Activated T-cell treated with anti-CD3 and anti-CD28 coated beads, Interleukin-2, amount 50 U/mL, for 72 hours (primary cell): ENCODE measurements at regions not wholly inside any gene's neighbourhood (a gene's known extent, or its start where the extent isn't known, plus 50 kb on each side); places are given as distances from the start of the nearest gene placed in this dataset.
A peak's percentile ranks its signal among the peaks of the same experiment; 100 is the strongest.

ENCODE experiments used
- ATAC-seq, 2 donors: fragments of 150-1000 bp; cut with Tn5 transposase; replicated peaks in 1 of 2; 2 replicates each; pipeline ENCODE4 v1.10.0; 2021; ENCODE audit warnings: moderate library complexity in 2 of 2, mild to moderate bottlenecking in 1 of 2
- DNase-seq, 2 donors: peaks; one replicate each; pipeline ENCODE4 v3.0.0; 2021 to 2022; ENCODE audit warnings: mixed read lengths in 1 of 2
- H3K27ac Mint-ChIP-seq: one replicate; pipeline ENCODE4 v1.8.0; 2022; ENCODE audit warnings: mild to moderate bottlenecking, moderate library complexity, mixed read lengths
- H3K27me3 Mint-ChIP-seq: one replicate; pipeline ENCODE4 v1.8.0; 2022; ENCODE audit warnings: low read depth, mixed read lengths
- H3K36me3 Mint-ChIP-seq, 2 donors: one replicate each; pipeline ENCODE4 v1.8.0; 2022; ENCODE audit warnings: mixed read lengths in 2 of 2, mild to moderate bottlenecking in 1 of 2; ENCODE audit not compliant: insufficient read depth in 2 of 2
- H3K4me1 Mint-ChIP-seq: one replicate; pipeline ENCODE4 v1.8.0; 2022; ENCODE audit warnings: low read depth, mixed read lengths
- H3K4me3 Mint-ChIP-seq, 2 donors: one replicate each; pipeline ENCODE4 v1.8.0; 2022; ENCODE audit warnings: mild to moderate bottlenecking in 2 of 2, mixed read lengths in 2 of 2, moderate library complexity in 2 of 2
- H3K9me3 Mint-ChIP-seq, 2 donors: one replicate each; pipeline ENCODE4 v1.8.0; 2022; ENCODE audit warnings: mixed read lengths in 2 of 2

DNA sequence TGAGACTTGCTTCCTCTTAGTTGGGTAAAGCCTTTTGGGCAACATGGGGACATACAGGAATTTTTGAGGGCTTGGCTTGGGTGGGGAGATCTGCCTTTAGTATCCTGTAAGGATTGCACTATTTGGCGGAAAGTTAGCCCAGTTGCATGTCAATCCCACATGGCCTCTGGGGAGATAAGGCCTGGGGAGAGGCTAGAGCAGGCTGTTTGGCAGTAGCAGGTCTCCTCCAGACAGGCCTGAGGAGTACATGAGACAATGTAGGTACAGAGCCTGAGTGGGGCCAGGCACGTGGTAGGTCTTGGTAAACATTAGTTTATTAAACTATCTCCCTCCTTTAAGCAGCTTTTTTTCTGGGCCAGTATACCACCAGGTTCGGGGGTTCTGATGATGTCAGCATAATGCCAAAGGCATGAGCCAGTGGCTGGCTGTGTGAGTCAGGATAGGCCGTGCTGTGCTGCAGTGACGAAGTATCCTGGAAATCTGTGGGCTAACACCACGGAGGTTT, 147.9 kb downstream of the VEGFA start:
- Mint-ChIP-seq H3K4me3 (no peak overlapping the region), H3K4me1 (peaks cover 5% of the 10 kb centered on the region), H3K9me3 (no peaks in the 10 kb centered on the region), H3K27ac (no peak overlapping the region), H3K36me3 (no peaks in the 10 kb centered on the region), H3K27me3 (no peaks in the 10 kb centered on the region)
- no peak for ATAC-seq
- DNase-seq = no peak

DNA sequence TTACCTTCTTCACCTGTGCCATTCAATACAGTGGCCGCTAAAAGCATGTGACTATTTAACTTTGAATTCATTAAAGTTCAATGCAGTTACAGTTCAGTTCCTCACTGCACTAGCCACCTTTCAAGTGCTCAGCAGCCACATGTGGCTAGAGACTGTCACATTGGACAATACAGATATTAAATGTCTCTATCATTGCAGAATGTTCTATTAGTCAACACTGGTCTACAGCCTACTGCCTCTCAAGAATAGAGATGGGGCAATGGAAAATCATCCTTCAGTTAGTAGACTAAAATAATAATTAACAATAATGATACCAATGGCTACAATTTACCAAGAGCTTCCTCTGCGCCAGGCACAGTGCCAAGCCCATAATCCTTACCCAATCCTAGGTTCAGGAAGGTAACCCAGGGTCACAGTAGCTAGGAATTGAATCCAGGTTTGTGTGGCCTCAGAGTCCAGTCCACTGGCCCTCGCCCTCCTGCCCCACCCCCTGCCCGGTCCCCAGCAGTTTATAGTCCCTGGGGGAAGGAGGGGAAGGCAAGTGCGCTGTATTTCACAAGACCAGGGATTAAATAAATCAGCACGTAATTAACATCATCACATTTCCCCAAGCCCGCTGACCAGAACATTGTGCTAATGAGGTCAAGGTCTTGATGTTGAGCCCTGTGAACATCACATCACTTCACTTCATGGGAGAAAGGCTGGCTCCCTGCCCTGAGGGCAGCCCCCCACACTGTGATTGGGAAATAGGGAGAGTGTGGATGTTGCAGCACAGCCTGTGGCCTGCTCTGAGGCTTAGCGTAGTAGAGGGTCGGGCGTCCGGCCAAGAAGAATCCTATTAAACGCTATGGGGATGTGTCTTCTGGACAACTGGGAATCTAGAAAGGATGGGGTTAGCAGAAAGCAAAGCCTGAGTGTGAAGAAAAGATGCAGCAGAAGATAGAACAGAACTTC, 147.2 kb downstream of the VEGFA start:
- ATAC-seq = no peak
- H3K27ac Mint-ChIP-seq = no peak overlapping the region
- no peaks in the 10 kb centered on the region for H3K9me3 Mint-ChIP-seq
- H3K4me3 Mint-ChIP-seq = no peak overlapping the region
- H3K4me1 Mint-ChIP-seq = no peaks in the 10 kb centered on the region
- no peaks in the 10 kb centered on the region for H3K27me3 Mint-ChIP-seq
- H3K36me3 Mint-ChIP-seq = no peaks in the 10 kb centered on the region
- no peak for DNase-seq

DNA sequence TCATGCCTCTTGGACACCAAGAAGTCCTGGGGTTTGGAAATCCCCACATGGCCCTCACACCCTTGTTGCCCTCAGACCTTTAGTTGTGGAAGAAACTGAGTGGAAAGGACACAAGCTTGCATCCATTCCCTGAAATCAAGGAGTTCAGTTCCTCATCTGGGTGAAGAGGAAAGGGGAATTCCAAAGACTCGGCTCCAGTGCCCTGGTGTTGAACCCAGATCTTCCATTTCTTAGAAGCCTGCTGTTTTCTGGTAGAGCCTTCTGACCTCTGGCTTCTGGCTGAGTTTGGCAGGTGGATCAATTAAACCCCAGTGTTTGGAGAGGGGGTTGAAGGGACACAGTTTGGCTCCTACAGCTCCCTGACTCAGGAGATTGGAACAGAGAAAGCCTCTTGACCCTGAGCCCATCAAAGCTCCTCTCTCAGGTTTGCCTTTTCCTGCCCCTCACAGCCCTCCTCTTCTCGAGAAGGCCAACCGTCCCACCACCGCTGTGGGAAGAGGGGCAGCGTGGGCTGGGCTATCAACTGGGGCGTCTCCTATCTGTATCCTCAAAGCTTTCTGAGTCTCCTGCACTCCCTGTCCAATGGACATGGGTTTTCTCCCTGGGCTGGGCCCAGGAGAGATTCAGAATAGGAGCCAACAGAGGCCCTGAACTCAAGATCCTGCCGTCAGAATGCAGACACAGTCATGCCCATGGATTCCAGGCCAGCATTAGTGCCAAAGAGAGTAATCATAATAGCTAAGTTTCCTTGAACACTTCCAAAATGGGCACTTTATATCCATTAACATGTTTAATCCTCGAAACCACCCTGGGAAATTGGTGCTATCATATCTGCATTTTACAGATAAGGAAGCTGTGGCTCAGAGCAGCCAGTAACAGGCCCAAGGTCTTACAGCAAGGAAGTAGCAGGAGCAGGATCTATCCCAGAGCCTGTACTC, 146.2 kb downstream of the VEGFA start:
- no peak for DNase-seq
- Mint-ChIP-seq H3K9me3 (no peaks in the 10 kb centered on the region), H3K4me1 (no peaks in the 10 kb centered on the region), H3K36me3 (no peaks in the 10 kb centered on the region), H3K4me3 (no peak overlapping the region), H3K27ac (no peak overlapping the region), H3K27me3 (no peaks in the 10 kb centered on the region)
- no peak for ATAC-seq

DNA sequence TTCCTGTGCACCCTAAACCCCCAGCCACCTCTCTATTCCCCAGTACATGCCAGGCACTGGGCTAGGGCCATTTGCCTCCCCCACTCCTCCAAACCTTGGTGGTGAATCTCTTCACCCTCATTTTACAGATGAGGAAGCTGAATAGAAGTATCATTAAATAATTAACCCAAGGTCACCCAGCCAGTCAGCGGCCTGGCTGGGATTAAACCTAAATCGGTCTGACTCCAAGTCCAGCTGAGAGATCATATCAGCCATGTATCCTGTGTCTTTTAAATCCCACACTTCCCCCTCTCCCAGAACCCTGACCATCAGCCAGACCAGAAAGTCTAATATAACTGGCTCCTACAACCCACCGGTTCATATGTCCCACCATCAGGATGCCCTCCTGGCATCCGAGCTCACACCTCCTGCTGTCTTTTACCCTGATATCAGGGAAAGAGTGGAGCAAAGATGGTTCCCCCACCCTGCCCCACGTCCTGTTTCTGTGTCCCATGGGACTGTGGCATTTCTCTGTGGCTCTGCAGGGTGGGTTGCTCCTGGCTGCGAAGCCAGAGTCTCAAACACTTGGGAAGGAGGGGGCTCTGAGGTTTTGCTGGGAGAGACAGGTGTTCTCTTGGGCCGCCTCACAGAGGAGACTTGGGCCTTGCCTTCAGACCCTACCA, 145.3 kb downstream of the VEGFA start:
- ATAC-seq = no peak
- Mint-ChIP-seq H3K4me1 (peaks cover 5% of the 10 kb centered on the region), H3K27ac (no peak overlapping the region), H3K36me3 (no peaks in the 10 kb centered on the region), H3K4me3 (no peak overlapping the region), H3K27me3 (no peaks in the 10 kb centered on the region), H3K9me3 (no peaks in the 10 kb centered on the region)
- no peak for DNase-seq

DNA sequence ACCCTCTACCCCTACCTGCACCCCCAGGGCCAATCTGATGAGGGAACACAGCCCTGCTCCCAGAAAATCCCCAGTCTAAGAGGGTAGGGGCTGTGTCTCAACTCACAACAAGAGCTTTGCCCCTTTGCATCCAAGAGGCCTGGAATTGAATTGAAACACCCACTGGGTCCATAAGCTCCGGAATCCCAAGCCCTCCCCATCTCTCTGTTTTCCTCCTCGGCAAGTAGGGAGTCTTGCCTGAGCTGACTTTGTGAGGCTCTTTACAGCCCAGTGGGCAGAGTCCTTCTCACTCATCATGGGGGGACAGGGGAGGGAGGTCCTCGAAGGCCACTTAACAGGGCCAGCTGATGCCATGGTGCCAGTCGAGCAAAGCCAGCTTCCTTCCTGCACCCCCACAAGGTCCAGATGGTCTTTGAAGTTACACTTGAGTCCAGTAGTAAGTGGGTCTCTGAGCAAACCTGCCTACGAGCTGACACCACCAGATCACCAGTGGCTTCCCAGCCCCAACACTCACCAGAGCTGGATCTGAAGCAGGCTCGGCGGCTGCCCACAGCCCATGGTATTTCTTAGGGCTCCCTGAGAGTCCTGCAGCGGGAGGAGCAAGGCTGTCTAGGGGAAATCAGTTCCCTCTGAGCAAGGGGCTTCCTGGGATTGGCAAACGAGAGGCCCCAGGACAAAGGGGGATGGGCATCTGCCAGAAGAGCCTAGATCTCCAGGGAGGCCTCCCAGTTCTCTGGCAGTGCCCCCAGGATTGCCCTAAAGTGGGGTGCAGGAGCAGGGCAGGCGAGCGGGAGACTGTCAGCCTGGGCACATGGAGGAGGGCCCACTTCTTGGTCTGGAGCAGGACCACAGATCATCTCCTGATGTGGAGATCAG, 144.5 kb downstream of the VEGFA start:
- no peak for DNase-seq
- no peak for ATAC-seq
- Mint-ChIP-seq H3K9me3 (no peaks in the 10 kb centered on the region), H3K27me3 (no peaks in the 10 kb centered on the region), H3K36me3 (no peaks in the 10 kb centered on the region), H3K4me3 (no peak overlapping the region), H3K4me1 (peaks cover 5% of the 10 kb centered on the region), H3K27ac (no peak overlapping the region)

DNA sequence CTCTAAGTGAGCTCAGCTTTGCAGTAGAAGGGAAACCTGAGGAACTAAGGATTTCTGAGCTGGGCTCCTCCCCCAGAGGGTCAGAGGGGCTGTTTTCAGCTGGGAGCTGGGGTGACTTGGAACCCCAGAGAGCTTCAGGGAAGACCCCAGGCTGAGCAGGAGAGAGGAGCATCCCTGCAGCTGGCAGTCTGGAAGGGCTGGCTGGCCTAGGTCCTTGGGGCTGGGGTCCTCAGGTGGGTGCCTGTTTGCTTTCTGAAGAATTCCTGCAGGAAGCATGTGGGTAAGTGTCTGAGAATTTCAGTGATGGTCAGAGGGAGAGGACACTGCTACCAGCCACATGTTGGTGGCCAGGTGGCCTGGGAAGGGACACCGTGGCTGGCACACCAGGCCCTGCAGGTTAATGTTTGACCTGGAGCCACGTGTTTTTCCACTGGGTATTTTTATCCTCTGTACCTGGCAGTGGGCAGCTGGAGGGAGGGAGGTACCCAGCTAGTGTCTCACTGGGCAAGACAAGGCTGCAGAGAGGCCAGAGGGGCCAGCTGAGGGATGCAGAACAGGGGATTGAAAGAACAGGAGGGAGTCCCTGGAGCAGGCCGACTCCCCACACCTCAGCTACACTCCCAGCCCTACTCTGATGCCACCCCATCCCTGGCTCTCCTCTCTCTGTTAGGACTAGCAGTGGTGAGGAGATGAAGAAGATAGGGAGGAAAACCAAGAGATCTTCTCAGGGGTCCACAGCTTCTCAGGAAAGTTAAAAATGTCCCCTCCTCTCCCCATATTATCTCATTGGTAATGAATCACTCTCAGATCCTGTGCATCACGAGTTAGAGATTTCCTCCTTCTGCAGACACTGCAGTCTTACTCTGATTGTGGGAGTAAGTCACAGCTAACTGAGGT, 143.6 kb downstream of the VEGFA start:
- Mint-ChIP-seq H3K4me3 (no peak overlapping the region), H3K27ac (no peak overlapping the region), H3K36me3 (no peaks in the 10 kb centered on the region), H3K27me3 (no peaks in the 10 kb centered on the region), H3K9me3 (no peaks in the 10 kb centered on the region), H3K4me1 (peaks cover 5% of the 10 kb centered on the region)
- ATAC-seq (no peak), DNase-seq (no peak)

DNA sequence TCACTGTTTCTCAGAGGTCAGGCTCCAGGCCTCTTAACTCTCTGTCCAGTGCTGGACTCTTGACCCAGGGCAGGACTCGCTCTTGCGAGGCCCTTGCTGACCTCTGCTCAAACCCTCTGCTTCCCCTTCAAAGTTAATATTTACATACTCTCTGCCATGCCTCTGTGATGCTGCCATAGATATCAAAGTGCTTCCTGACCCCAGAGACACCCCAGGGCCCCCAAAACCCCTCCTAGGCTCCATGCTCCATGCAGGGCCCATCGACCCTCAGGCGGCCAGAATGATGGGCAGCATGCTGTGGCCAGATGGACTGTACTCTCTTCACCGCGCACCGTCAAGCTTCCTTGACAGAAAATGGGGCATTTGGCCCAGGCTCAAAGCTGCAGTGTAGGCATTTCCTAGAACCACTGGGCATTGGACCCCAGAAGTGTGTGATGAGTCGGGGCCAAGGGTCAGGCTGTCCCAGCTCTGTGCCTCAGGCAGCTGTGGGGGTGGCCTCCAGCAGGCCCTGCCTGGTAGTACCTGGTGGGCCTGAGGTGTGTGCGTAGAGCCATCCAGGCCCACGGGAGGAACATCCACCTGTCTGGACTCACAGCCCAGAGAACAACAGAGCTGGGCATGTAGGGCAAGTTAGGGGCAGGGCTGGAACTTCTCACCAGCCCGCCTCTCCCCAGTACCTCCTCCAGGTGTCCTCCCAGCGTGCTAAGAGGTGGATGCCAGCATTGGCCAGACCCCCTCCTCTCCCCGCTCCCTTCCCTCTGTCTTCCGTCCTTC, 142.8 kb downstream of the VEGFA start:
- Mint-ChIP-seq H3K4me1 (peaks cover 5% of the 10 kb centered on the region), H3K36me3 (no peaks in the 10 kb centered on the region), H3K4me3 (no peak overlapping the region), H3K9me3 (no peaks in the 10 kb centered on the region), H3K27ac (no peak overlapping the region), H3K27me3 (no peaks in the 10 kb centered on the region)
- no peak for ATAC-seq
- no peak for DNase-seq

DNA sequence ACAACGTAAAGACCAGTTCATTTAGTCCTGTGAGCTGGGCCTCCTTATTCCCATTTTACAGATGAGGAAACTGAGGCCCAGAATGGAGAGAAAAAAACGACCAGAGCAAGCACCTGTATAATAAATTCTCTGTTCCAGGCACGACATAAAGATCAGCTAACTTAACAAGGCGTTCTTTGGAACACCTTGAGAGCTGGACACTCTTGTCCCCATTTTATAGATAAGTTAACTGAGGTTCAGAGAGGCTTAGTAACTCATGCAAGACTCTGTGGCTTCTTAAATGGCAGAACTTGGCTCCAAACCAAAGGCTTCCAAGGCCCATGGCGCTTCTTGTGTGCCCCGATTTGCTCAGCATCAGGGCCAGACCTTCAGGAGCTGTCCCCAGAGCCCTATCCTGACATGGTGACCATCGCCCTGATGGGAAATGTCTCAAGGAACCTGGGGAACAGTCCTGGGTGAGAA, 142.1 kb downstream of the VEGFA start:
- ATAC-seq = no peak
- H3K27ac Mint-ChIP-seq = no peak overlapping the region

DNA sequence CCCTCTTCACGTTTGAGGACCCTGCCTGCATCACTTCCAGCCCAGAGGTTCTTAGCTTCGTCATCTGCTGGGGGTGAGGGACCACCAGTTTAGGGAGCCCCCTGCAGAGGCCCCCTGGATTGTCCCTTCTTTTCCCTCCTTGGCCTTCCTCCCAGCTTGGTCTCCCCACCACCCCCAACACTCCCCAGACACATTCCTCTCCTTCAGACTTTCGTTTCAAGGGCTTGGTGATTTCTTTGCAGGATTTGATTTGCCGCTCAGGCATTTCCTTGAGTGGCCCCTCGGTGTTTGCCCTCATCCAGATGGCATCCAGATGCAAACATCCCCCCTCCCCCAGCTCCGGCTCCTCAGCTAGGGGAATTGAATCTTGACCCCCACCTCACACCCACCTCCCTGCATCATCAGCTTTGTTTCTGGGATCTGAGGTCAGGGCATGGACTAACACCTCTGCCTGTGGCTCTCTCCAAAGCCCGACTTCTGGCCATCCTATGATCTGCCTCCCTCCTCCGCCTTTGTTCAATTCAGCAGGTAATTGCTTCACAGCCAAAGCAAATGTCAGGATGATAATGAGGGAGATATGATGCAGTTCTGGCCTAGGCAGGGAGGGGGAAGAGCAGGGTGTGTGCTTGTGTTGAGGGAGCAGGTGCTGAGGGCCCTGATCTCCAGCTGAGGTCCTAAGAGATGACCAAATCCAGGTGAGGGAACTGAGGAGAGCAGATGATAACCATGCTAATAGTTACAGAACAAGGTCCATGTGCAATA, 141.5 kb downstream of the VEGFA start:
- ATAC-seq (no peak), DNase-seq (no peak)
- Mint-ChIP-seq H3K27ac (no peak overlapping the region), H3K27me3 (peaks cover 3% of the 10 kb centered on the region), H3K4me3 (no peak overlapping the region), H3K4me1 (peaks cover 5% of the 10 kb centered on the region), H3K36me3 (no peaks in the 10 kb centered on the region), H3K9me3 (no peaks in the 10 kb centered on the region)

More for the DNA sequence above, 142.1 kb downstream of the VEGFA start:
- H3K4me3 Mint-ChIP-seq = no peak overlapping the region
- no peaks in the 10 kb centered on the region for H3K27me3 Mint-ChIP-seq
- no peaks in the 10 kb centered on the region for H3K9me3 Mint-ChIP-seq
- no peaks in the 10 kb centered on the region for H3K36me3 Mint-ChIP-seq
- H3K4me1 Mint-ChIP-seq = peaks cover 5% of the 10 kb centered on the region
- DNase-seq = no peak

DNA sequence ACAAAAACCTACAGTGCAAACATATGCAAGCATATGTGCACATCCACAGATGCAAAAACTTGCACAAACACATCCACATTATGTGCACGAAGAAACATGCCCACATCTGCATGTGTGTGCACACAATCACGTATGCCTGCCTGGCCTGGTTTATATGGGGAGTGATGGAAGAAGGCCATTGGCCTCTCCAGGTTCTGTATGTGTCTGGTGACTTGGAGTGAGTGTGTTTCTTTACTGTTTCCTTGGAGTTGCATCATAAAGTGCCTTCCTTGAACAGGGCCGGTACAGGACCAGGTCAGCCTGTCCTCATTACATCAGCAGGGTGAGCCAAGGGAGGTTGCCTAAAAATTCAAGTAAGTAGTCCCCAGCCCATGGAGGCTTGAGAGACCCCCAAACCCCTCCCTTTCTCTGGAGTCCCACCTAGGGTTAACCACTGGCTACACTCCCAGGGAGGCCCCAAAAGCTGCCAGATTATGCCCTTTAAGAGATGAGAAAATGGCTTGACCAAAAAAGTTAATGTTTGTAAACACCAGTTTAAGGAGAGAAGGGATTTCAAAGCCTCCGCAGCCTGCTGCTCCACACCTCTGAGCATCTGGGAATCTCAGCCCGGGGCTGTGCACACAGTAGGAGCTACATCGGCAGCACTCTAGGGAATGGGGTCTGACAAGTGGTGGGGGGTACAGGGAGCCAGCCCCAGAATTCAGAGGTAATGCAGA, 140.8 kb downstream of the VEGFA start:
- DNase-seq (no peak), ATAC-seq (peak in 1 of 2 donors; percentile 32)
- H3K4me1 Mint-ChIP-seq = peaks cover 5% of the 10 kb centered on the region
- no peak overlapping the region for H3K27ac Mint-ChIP-seq
- H3K36me3 Mint-ChIP-seq = no peaks in the 10 kb centered on the region
- H3K27me3 Mint-ChIP-seq = peaks cover 10% of the 10 kb centered on the region
- H3K4me3 Mint-ChIP-seq = no peak overlapping the region
- H3K9me3 Mint-ChIP-seq = no peaks in the 10 kb centered on the region
